ENCODE measurements at regions not wholly inside any gene's neighbourhood (a gene's known extent, or its start where the extent isn't known, plus 50 kb on each side); places are given as distances from the start of the nearest gene placed in this dataset.
"Not testable (repeated sequence)": the region's sequence is repeated elsewhere in the genome, so short reads cannot be mapped to it uniquely, and the experiment has no call there.

DNA sequence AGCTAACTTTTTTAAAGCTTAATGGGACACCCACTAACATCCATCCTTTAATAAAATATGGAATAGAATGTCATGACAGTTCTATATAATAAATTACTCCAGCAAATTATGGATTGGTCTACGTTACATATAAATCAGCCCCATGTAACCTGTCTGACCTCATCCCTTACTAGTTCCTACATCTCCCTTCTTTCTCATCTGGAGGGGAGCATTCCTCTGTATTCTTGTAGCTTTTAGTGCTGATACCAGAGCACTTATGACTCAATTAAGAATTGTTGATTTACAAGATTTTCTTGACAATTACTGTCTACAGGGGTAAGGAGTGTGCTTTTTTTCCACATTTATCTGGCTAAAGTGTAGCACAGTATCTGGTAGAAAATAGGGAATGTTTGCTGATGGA, 523.7 kb downstream of the FAM181B start:
- no peak for DNase-seq (ENCODE audit: low read depth)

DNA sequence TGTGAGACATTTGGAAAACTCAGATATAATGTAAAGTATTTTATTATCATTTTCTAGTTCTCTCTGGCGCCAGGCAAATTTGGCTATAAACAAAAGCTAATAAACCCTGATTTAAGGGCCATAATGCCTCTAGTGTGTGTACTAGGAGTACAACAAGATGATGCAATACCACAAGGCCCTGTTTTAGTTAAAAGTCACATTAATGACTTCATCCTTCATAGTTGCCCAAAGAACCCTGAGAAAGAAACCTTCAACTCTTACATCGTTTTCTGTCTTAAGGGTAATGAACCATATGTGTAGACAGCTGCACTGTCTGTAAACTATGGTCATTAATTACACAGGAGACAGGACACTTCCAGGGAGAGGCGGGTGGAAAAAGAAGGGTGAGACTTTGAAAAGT, 538.4 kb downstream of the FAM181B start:
- DNase-seq (ENCODE audit: low read depth): no peak

DNA sequence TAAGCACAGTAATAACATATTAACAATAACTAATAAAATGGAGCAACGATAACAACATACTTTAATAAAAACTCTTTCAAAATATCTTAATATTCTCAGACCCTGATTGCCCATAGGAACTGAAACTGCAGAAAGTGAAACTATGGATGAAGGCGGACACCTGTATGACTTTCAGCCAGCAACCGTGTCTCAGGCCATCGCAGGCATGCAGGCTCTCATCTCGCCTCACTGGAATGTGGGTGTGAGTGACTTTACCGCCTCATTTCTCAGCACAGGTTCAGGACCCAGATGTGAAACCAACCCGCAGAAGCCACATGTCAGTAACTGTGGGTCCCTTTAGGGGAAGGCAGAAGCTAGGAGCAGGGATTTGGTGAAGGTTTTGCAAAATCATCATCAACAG, 539.1 kb downstream of the FAM181B start:
- DNase-seq (ENCODE audit: low read depth): no peak

DNA sequence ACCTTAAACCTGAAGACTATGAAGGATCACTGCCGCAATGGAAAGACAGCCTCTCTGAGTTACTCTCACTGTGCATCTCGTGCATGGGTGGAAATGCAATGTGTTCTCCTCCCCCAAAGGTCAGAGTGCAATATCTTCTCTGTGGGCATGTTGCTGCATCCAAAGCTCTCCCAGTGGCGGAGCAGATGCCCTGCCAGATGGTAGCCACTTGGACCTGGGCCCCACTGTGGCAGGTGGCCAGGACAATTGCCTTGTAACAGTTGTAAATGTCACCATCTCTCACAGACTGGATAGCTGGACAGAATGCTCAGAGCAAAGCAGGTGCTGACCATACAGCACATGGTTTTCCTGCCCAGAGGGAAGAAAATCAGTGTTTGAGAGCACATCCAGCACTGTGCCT, 542.0 kb downstream of the FAM181B start:
- no peak for DNase-seq (ENCODE audit: low read depth)

DNA sequence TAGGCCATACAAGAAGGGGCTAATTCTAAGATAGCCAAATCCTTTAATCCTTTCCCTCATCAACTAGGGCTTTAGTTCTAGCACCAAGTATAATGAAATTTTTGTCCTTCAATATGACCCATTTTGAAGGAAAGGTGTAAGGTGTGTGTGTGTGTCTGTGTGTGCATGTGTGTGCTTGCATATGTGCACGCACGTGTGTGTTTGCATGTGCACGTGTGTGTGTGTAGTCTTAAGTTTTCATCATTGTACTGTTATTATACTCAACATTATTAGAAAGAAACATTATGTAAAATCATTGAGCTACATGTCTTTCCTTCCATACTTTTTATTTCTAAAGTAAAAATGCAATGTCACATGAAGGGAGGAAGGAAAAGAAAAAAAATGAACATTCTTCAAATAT, 547.7 kb downstream of the FAM181B start:
- DNase-seq (ENCODE audit: low read depth): no peak

DNA sequence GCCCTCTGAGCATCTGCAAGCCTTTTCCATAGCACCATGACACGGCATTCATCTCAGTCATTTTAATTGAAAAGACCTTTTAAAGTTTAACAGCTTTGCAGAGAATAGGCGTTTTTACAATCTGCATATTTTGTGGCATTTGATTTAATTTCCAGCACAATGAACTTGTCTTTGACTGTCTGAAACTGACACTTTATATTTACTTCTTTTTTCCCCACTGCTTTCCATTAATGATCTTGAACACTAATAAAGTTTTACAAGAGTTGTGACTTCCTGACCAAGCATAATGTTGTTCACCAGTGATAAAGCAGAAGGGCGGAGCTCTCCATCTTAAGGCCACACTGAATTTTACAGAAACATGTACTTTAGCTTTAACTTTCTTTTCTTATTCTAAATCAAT, 548.7 kb downstream of the FAM181B start:
- no peak for DNase-seq (ENCODE audit: low read depth)

DNA sequence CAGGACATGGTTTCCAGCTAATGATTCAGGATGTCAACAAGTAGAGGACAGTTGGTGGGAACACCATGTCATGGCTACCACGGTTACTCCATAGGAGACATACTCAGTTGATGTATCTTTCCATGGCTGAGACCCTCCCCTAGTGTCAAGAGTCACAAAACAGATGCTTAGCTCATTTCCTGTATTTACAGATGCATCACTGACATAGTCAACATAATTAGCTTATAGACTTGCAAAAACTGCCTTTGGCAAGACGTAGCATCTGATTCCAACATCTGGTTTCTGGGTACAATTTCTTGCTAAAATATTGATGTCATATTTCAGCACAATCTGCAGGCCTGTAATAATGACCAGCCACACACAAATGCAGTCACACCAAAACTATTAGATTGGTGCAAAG, 550.3 kb downstream of the FAM181B start:
- no peak for DNase-seq (ENCODE audit: low read depth)

DNA sequence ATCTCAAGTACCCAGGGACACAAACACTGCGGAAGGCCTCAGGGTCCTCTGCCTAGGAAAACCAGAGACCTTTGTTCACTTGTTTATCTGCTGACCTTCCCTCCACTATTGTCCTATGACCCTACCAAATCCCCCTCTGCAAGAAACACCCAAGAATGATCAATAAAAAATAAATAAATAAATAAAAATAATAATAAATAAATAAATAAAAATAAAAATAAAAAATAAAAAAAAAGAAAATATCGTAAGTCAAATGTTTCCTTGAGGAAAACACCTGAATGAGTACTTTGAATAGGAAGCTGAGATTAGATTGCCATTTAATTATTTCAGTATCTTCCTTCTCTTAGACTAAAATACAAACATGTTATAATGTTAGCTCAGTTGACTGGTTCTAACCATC, 551.0 kb downstream of the FAM181B start:
- DNase-seq (ENCODE audit: low read depth): not testable (repeated sequence)

DNA sequence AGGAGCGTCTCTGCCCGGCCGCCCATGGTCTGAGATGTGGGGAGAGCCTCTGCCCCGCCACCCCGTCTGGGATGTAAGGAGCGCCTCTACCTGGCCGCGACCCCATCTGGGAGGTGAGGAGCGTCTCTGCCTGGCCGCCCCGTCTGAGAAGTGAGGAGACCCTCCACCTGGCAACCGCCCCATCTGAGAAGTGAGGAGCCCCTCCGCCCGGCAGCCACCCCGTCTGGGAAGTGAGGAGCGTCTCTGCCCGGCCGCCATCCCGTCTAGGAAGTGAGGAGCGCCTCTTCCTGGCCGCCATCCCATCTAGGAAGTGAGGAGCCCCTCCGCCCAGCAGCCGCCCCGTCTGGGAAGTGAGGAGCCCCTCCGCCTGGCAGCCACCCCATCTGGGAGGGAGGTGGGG, 551.9 kb downstream of the FAM181B start:
- not testable (repeated sequence) for DNase-seq (ENCODE audit: low read depth)

DNA sequence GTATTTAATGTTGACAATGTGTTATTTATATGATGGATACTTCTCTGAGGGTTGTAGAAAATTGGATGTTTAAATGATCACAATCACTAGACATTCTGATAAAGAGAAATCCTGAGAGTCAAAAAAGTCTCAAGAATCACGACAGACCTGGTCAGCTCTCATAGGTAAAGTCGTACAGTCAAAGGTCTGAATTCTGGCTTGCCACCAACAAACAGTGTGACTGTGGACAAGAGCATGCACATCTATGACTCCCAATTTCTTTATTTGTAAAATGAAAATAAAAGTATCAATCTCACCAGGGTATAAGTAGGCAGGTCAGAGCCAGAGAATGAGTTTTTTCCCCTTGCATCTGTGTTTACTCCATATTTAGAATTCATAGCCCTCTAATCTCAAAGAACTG, 556.7 kb downstream of the FAM181B start:
- DNase-seq (ENCODE audit: low read depth): no peak

DNA sequence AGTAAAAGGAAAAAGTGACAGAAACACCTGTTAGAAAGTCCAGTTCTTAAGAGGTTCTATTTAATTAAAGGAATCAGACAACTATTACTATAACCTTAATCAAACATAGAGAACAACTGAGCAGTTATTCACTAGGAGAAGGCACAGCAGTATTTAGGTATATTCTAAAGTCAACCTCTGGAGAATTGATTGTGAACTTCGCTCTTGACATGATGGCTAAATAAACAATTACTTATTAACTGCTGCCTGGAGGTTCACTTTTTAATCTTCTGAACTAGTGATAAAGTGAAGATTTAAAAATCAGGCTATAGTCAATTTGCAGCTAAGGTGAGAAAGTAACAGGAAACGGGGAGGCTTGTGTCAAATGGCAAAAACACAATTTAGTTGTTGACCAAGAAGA, 557.3 kb downstream of the FAM181B start:
- DNase-seq (ENCODE audit: low read depth): no peak

DNA sequence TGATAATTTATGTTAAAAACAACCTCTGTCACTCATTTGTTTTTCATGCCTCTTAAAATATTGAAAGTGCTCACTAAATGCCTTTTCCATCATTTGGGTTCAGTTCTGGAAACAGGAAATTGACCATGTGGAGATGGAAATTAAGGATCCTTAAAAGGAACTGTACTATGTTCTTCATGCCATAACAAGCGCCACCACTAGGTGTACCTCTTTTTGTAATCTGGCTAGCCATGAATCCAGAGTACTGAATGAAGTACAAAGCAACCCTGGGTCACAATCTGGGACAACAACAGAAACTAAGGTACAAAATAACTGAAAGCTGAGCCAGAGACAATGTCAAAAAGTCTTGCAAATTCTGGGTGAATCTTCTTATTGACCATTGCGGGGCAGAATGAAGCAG, 559.1 kb downstream of the FAM181B start:
- no peak for DNase-seq (ENCODE audit: low read depth)

DNA sequence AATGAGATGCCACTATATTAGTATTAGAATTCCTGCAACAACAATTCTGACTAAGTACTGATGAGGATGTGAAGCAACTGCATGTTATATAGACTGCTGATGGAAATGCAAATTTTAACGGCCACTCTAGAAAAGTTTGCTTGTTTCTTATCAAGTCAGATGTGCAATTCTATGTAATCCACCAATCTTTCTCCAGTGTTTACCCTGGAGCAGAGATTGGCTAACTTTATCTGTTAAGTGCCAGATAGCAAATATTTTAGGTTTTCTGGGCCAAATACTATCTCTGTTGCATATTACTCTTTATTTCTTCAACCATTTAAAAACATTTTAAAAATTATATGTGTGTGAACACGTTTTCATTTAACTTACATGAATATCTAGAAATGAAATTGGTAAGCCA, 586.9 kb downstream of the FAM181B start:
- no peak for DNase-seq (ENCODE audit: low read depth)

DNA sequence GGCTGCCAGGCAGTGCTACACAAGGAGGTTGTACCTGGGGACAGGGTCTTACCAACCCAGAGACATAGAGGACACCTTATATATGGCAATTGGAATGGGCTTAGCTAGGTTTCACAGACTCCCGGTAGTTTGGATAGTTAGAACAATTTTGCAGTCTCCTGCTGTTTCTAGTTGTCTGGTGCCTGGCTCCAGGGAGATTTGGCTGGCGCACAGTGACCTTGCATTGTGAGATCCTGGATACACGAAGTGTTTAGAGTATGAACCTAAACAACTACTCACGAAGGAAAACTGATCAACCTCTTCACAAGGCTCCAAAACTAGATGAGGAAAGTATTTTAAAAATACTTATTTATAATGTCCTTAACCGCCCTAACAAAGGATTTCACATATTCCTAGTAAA, 614.7 kb downstream of the FAM181B start:
- DNase-seq (ENCODE audit: low read depth): no peak

DNA sequence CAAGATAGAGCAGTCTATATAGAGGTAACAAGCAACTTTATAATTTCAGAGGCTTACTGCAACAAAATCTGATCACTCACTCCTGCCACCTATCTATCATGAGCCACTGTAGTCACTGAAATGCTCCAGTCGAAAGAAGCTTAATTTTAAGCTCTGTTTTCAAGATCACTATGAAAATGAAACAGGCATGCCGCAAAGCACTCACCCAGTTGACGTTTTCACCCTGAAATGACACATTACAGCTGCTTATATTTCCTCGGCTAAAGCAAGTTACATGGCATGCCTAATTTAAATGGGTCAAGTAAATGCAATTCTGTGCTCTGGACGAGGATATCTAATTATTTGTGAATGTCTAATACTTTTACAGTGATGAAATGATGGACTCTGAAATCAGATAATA, 616.3 kb downstream of the FAM181B start:
- no peak for DNase-seq (ENCODE audit: low read depth)

DNA sequence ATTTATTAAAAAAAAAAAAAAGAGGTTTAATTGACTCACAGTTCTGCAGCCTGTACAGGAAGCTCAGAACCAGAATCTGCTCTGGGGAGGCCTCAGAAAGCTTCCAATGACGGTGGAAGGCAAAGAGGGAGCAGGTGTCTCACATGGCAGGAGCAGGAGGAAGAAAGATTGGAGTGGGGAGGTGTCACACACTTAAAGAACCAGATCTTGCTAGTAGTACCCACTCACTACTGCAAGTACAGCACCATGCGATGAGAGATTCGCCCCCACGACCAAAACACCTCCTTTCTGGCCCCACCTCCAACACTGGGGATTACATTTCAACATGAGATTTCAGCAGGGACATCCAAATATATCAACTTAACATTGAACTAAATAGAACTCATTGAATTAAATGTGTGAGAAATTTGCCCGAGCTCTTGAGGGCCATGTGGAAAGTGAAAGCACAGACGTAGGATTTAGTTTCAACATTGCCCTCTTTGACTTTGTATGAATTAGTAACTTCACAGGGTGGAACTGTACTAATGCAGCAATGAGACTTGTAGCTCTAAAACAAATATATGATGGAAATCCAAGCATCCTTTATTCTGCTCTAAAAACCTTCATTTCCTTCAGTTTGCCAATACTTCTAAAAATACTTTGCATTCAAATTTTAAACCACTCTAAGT, 628.2 kb downstream of the FAM181B start:
- no peak for DNase-seq (ENCODE audit: low read depth)

DNA sequence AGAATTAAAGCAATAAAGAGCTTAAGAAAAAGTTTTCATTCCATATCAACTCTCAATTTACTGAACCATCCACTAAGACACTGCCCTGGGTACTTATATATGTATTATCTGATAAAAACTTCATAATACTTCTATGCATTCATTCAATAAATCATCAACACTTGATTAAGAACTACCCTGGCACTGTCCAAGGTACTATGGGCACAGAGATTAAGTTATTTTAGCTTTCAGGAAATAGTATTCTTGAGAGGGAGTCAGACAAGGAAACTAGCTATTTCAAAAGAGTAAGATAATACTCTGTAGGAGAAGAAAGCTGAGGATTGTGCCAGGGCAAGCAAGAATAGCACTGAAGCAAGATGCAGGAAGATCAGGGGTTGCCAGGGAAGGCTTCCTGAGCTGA, 640.8 kb downstream of the FAM181B start:
- no peak for DNase-seq (ENCODE audit: low read depth)

DNA sequence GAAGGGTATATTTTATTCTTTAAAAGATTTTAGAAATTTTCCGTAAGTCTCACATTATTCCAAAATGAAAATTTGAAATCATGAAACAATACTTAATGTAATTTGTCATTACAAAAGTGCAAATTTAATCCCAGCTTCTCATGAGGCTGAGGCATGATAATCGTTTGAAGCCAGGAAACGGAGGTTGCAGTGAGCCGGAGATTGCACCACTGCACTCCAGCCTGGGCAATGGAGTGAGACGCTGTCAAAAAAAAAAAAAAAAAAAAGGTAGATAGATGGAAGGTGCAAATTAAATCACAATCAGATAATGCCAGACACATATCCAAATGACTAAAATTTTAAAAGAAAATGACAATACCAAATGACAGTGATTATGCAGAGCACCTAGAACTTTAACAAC, 644.2 kb downstream of the FAM181B start:
- DNase-seq (ENCODE audit: low read depth): no peak

DNA sequence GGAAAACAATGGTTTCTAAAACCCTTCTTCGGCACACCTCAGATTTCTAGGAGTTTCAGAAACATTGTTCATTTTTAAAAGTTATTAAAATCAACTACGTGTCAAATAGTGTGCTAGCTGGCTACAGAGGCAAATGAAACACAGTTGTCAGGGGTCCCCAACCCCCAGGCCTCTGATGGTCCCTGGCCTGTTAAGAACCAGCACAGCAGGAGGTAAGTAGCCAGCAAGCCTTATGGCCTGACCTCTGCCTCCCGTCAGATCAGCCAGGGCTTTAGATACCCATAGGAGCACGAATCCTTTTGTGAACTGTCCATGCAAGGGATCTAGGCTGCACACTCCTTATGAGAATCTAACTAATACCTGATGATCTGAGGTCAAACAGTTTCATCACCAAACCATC, 648.2 kb downstream of the FAM181B start:
- DNase-seq (ENCODE audit: low read depth): no peak

DNA sequence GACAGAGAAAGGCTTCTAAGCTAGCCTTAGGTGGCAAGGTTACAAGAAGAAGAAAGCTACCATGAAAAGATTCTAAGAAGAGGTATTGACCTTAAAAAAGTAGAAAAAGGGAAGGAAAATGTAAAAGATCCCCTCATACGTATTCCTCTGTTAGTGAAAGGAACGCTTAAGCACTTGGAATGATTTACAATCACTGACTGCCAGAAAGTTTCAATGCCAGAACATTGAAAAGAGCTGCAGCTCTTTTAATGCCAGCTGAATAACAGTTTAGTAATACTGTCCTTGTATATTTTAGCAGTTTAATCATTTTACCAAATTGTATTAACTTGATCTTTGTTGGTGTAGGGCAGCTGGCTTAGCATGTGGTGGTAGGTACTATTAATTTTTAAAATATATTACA, 650.7 kb downstream of the FAM181B start:
- no peak for DNase-seq (ENCODE audit: low read depth)

DNA sequence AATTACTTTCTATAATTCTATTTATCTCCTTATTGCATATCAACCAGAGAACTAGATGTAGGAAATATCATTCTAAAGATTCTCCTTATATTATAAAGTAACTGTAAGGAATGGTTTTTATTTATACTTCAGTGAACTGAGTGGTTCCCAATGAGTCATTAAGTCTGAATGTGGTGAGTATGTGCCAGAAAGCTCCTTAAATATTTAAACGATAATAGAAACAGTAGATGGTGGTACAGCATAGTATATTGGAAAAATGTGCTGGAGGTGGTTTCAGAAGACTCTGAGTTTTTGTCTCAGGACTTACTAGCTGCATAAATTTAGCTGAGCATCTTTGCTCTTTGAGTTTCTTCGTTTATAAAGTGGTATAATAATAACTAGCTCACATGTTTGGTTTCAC, 653.5 kb downstream of the FAM181B start:
- DNase-seq (ENCODE audit: low read depth): peak; percentile 12

DNA sequence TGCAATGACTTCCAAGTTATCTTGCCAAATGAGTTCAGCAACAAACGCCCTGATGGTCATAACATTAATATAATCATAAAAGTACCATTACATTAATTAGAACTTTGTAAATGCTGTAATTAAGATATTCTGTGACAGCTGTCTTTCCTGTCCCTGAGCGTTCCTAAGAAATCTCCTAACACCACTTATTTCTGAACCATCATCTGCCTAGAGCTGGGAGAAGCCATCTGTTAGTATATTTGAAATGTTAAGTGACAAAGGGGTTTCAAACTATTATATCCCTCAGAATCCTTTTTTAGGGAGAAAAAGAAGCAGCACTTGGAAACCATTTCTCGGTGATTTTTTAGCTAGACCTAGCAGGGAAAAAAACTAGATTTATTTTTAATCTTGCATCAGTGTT, 657.5 kb downstream of the FAM181B start:
- no peak for DNase-seq (ENCODE audit: low read depth)

DNA sequence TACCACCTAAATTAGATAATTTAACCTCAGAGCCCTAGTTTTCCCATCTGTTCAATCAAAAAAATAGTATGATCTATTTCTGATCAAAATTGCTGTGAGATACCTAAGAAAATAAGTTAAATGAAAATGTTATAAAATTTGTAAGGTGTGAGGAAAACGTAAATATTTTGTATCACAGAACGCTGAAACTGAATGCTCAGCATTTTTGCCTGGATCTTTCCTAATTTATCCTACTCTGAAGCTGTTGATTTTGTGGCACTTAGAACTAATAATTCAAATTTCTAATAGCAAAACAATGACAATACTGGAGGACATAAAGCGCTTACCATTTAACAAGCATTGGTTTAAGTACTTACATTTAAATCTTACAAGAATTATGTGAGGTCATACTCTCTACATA, 674.2 kb downstream of the FAM181B start:
- DNase-seq (ENCODE audit: low read depth): no peak

DNA sequence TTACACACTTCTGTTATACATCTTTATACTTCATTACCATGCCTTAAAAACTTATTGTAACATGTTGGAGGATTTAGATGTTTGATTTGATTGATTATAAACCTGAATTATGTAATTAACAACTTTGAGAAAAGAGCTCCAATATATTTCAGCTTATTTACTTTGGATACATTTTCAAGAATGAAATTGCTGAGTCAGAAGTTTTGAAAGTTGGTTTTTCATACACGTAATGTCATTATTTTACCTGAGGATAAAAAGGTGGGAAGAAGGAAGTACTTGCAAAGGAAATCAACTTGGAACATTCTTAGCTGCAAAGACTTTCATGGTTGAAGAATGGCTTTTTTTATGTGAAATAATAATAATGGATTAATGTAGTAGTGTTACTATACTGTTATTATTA, 677.2 kb downstream of the FAM181B start:
- DNase-seq (ENCODE audit: low read depth): no peak

DNA sequence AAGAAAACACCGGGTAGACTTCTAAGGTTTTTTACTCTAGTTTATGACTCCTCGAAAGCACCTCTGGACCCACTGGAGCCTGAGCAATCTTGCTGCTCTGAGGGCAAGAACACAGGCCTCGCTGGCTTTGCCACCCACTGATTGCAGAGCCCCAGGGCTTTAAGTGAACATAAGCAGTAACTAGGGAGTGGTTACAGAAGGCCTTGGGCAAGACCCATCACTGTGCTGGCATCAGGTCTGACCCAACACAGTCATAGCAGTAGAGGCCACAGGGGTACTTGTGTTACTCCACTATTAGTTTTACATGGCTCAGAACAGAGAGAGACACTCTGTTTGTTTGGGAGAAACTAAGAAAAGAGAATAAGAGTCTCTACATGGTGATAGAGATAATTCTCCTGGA, 684.5 kb downstream of the FAM181B start:
- no peak for DNase-seq (ENCODE audit: low read depth)
